ENCODE measurements at regions not wholly inside any gene's neighbourhood (a gene's known extent, or its start where the extent isn't known, plus 50 kb on each side); places are given as distances from the start of the nearest gene placed in this dataset.

DNA sequence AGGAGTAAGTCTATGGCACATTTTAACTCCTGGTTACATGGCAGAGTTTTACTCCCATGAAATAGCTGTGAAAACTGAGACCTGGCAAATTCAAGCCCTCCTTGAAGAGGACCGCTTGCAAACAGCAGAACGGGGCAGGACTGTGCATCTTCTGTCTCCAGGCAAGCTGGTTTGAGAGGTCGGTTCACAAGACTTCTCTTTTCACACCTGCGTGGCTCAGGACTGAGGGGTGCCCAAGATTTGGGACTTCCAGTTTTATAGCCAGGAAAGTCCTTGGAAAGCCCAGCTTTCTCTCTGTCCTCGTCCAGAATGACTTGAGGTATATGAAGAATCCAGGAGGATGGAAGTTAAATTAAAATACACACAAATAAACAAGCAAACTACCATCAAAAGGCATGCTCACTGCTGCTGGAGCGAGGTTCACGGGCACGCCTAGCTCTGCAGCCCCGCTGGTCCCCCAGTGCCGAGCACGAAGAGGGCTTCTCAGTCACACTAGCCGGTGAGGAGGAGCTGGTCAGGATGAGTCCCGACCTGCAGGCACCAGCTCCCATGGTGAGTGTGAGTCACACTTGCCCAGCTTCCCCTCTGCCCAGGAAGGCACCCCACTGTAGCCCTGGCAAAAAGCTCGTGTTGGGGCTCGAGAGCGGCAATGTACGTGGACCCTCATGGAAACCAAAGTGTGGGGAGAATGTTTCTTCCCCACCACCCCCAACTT, 1382.4 kb downstream of the BRD1 start:
- DNase-seq, result no peak

GRCh38 chr22:48444320-48445112, 1383.2 kb downstream of the BRD1 start:
- DNase-seq, result no peak

DNA sequence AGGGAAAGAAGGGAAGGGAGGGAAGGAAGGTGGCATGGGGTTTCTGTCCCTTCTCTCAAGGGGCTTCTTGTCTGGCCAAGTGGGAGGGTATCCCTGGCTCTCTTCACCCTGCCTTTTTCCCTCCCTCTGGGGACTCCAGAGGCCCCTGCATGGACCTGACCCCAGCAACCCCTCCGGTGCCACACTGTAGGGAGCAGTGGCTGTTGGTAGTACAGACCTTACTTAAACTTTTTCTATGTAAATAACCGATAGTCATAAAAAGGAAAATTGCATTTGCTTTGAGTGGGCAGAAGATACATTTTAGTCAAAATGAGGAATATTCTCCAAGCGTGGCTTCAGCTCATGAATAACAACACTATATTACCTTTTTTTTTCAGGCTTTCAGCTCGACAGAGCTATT, 1384.0 kb downstream of the BRD1 start:
- DNase-seq, result no peak

DNA sequence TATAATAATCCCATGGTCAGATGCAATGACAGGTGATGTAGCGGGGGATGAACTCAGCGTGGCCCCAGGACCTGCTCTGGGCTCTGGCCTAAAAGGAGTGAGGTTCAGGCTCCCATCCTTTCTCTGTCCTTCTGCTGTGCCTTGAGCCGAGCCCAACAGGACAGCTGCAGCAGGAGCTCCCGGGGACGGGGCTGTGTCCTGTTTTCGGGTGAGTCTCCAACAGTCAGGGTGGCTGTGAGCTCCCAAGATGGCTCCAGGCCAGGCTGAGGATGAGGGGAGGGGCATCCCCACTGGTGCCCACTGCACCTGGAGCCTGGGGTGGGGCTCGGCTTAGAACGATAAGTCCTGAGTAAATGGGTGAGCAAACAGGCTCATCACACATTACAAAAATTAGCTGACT, 1385.0 kb downstream of the BRD1 start:
- no peak for DNase-seq

DNA sequence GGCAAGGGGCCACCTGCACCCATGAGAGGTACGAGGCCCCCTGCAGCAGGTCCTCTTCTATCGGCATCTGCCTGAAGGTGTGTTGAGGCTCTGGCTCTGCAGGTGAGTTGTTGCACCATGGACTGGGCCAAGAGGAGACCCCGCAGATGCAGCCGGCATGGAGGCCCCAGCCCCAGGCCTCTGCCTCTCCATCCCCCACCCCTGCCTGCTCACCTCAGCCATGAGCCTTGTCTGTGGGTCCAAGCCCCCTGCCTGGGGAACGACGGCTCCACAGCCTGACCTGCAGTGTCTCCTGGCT, 1386.2 kb downstream of the BRD1 start:
- no peak for DNase-seq

GRCh38 chr22:48440673-48441552, 1386.8 kb downstream of the BRD1 start:
- DNase-seq, result no peak

DNA sequence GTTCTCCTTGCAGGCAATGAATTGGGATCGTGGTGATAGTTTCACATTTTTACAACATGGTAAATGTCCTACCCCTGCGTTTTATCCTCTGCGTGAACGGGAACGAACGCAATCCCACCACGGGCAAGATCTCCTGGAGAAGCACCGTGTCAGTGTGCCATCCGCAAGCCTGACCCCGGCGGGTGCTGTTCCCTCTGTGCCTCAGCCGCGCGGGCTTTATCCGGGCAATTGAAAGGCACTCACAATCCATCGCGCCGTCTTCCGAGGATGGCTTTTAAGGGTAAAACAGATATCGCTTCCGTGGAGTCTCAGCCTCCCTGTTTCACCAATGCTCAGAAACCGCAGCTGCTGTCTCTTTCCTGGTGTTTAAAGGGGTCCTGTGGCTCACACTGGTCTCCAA, 1387.5 kb downstream of the BRD1 start:
- no peak for DNase-seq

GRCh38 chr22:48439560-48440135, 1388.0 kb downstream of the BRD1 start:
- no peak for DNase-seq

- DNase-seq, result no peak
These were observed 1388.7 kb downstream of the BRD1 start for GRCh38 chr22:48438800-48439559.

DNA sequence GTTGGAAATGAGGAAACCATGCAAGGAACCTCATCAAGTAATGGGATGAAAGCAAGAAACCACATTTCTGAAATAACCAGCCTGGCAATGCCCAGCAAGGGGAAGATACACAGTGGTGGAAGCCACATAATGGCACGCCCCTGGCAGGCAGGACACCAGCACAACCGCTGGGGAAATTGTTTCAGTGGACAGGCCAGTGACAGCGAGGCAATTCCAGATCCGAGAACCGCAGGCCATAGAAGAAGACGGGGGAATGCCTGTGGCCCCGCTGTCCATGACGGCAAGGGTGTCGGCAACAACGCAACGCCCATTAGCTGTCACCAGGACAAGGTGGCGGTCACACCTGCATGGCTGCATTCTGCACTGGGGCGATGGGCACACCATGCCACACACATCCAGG, 1389.6 kb downstream of the BRD1 start:
- DNase-seq, result no peak

- DNase-seq, result no peak
These were observed 1391.3 kb downstream of the BRD1 start for GRCh38 chr22:48436201-48436931.

GRCh38 chr22:48434868-48435250, 1392.8 kb downstream of the BRD1 start:
- DNase-seq, result no peak

DNA sequence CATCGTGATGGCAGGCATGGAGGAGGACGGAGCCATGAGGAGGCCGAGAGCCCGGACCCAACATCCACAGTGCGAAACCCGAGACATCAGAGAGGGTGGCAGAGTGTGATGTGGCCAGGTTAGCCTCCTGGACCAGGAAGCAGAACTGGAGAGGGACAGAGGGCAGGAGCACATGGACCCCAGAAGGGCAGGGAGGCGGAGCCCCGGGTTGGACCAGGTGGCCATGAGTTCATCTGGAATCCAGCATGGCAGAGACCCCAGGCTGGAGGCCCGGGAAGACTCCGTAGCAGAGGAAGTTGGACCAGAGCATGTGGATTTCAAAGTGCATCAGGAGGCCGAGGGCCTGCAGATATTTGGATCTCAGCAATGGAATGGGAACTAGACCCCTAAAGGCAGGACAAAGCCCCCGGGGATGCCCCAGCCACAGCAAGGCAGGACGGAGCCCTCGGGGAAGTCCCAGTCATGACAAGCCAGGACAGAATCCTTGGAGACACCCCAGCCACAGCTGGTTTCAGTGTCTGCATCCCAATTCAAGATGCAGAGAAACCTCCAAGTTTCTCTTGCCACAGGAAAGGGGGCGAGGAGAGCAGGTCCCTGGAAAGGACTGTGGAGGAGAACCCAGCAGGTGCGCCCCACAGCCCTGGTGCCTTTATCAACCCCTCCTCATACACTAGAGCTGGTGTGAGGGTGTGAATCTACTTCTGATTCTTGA, 1393.4 kb downstream of the BRD1 start:
- no peak for DNase-seq

DNA sequence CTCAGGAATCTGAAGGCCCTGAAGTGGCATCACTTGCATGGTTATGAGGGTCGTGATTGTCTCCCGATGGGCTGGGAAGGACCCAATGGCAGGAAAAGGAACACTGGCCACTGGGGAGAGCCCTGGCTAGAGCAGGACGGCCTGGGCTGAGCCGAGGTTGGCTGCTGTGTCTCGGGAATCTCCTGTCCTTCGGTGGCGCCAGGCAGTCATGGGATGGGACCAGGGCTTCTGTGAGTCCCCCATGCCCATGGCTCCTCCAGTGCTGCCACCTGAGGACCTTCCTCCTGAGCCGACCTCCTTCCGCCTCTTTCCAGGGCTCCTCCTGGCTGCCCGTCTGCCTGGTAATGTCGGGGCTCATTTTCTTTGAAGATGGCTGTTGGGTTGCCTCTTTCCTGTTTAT, 1394.0 kb downstream of the BRD1 start:
- DNase-seq, result no peak

- DNase-seq, result no peak
These were observed 1394.7 kb downstream of the BRD1 start for GRCh38 chr22:48432781-48433518.

GRCh38 chr22:48431536-48432315, 1395.9 kb downstream of the BRD1 start:
- no peak for DNase-seq

DNA sequence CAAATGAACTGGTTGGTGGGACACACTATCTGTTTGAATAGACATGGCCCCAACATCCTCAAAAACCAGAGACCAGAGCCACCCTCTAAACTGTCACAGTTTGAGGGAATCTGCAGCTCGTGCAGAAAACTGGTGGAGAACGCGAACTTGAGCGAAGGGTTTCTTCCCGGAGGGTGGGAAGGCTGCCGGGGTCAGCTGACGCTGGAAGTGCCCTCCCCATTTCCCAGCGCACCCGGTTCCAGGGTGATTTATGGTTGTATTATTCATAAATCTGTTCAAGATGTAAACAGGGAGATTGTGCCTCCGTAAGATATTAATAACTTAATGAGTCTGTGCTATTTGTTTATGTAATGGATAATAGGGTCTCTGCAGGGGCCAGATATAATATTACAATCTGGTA, 1396.7 kb downstream of the BRD1 start:
- no peak for DNase-seq

GRCh38 chr22:48429446-48430020, 1398.1 kb downstream of the BRD1 start:
- DNase-seq, result no peak

Measured in GOT3 (cell line).